ENCODE measurements at regions not wholly inside any gene's neighbourhood (a gene's known extent, or its start where the extent isn't known, plus 50 kb on each side); places are given as distances from the start of the nearest gene placed in this dataset.

DNA sequence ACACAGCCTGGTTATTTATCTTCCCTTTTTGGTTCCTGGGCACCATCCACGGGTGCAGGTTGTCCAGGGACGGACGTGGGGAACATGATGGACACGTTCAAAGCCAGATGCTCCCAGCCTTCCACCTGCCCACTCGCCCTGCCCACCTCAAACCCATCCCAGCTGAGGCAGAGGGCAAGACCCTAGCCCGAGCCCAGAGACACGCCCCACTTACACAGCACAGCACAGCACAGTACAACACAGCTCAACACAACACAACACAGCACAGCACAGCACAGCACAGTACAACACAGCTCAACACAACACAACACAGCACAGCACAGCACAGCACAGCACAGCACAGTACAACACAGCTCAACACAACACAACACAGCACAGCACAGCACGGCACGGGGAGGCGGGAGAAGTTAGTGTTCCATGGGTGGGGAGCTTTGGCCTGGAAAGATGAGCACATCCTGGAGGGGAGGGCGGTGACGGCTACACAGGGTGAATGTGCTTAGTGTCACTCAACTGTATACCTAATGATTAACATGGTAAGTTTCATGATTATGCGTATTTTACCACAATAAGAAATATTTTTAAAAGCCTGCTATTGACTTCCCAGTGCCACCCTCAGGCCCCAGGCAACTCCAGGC lies 1507.5 kb downstream of the BRD1 start:
- TF ChIP-seq CTCF (IDR thresholded peaks at IDR 0.05), result no peak
- no peak for ATAC-seq (ENCODE audit: low FRiP score)
- no peak for DNase-seq (ENCODE audit: low spot score)

GRCh38 chr22:48319321-48320047 lies 1508.2 kb downstream of the BRD1 start:
- ATAC-seq (ENCODE audit: low FRiP score) (no peak), DNase-seq (ENCODE audit: low spot score) (no peak)
- TF ChIP-seq CTCF (IDR thresholded peaks at IDR 0.05), result no peak

DNA sequence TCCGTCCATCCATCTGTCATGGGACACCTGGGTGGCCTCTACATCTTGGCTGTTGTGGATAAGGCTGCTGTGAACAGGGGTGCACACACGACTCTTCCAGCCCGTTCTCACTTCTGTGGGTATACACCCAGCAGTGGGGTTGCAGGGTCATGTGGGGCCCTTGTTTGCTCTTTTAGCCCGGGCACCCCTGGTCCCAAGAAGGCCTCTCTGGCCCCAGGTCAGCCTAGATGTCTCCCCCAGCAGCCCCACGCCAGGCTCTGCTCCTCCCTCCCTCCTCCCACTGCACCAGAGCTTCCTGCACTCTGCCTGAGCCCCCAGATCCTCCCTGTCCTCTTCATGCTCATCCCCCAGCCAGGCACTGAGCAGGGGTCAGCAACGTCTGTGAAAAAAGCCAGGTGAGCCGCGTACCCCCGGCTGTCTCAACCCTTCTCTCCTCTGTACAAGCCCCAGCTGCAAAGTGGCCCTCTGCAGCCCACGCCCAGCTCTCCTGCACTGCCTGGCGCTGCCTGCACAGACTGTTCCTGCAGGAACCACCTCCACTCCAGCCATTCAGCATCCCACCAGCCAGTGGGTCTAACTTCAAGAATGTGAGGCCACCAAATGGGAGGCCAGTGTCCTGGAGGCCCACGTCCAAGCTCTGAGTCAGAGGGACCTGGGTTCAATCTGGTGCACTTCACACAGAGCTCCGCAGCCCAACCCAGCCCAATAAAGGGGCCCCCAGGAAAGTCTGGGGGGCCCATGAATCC lies 1508.9 kb downstream of the BRD1 start:
- no peak for DNase-seq (ENCODE audit: low spot score)
- ATAC-seq (ENCODE audit: low FRiP score), result no peak

GRCh38 chr22:48318173-48318572 lies 1509.5 kb downstream of the BRD1 start:
- no peak for DNase-seq (ENCODE audit: low spot score)
- no peak for TF ChIP-seq CTCF (IDR thresholded peaks at IDR 0.05)
- no peak for ATAC-seq (ENCODE audit: low FRiP score)

More for the DNA sequence above, 1508.9 kb downstream of the BRD1 start:
- no peak for TF ChIP-seq CTCF (IDR thresholded peaks at IDR 0.05)

GRCh38 chr22:48316257-48317250 lies 1511.1 kb downstream of the BRD1 start:
- no peak for TF ChIP-seq CTCF (IDR thresholded peaks at IDR 0.05)
- no peak for DNase-seq (ENCODE audit: low spot score)

DNA sequence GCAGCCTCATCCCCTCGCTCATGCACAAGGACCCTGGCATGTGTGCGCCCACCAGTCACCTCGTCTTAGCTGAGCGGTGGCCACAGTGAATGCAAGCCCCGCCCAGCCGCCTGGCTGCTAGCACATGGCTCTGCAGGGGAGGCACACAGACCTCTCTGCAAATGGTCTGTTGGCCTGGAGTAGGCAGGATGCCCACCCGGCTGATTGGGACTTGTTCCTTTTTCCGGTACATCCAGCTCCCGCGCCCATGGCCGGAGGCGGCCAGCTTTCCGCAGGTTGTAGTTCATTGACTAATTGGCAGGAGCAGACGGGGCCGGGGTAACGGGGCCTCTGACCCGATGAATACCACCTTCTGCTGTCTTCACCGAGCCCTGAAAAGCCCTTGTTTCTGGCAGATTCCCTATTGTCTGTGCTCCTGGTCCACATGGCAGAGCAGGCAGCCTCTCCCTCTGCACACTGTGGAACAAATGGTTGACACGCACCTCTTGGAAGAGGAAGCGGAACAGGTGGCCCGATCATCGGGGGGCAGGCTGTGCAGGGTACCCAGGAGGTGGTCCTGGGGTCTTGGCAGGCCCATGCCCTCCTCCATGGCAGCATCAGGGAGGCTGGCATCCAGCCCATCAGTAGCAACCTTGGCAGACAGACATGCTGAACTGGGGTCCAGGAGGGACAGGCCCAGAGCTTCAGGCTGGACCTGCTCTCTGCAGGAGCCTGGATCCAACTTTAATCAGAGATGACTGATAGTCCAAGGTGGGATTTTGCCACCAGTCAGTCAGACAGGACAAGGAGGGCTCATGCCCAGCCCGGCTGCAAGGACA lies 1512.0 kb downstream of the BRD1 start:
- ATAC-seq (ENCODE audit: low FRiP score), result no peak
- no peak for TF ChIP-seq CTCF (IDR thresholded peaks at IDR 0.05)
- no peak for DNase-seq (ENCODE audit: low spot score)

More at GRCh38 chr22:48316257-48317250, 1511.1 kb downstream of the BRD1 start:
- no peak for ATAC-seq (ENCODE audit: low FRiP score)

Data from omental fat pad (tissue), 3 donors.